GM13976 (cell line): ENCODE measurements at regions not wholly inside any gene's neighbourhood (a gene's known extent, or its start where the extent isn't known, plus 50 kb on each side); places are given as distances from the start of the nearest gene placed in this dataset.

ENCODE experiments used
- DNase-seq: peaks from one replicate; pipeline ENCODE4 v3.0.0; 2012; ENCODE audit warnings: low spot score
- in situ Hi-C: fragments of 300-500 bp; cut with MboI; formaldehyde crosslinking; loops from one replicate; pipeline ENCODE4 v1.12.0; 2022; ENCODE audit warnings: low sequenced_read_pairs, mixed read lengths, inconsistent platforms; ENCODE audit not compliant: unreplicated experiment
- TF ChIP-seq, protein P1 (sequence below): IDR thresholded peaks from 2 replicates; pipeline ENCODE4 v1.5.1; 2012; ENCODE audit warnings: borderline replicate concordance, mild to moderate bottlenecking; ENCODE audit not compliant: insufficient read depth; ENCODE audit errors: extremely low read depth, missing control alignments, control extremely low read depth

DNA sequence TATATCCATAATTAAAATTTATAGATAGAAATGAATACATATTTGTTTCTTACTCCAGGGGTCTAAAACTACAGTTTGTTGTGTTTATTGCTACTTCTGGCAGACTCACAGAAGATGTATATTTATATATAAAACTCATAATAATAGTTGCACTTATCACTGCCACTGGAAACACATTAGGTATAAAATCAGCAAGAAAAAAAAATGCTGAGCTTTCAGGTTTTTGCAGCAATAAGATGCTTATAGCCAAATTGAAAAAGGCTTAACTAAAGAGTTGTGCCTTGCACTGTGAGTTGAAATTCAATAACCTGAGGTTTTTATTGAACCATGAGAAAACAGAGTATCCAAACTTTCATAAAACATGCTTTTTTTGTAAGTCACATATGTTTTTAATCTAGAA, 623.9 kb upstream of the CRIM1 start:
- TF ChIP-seq, protein P1, sequence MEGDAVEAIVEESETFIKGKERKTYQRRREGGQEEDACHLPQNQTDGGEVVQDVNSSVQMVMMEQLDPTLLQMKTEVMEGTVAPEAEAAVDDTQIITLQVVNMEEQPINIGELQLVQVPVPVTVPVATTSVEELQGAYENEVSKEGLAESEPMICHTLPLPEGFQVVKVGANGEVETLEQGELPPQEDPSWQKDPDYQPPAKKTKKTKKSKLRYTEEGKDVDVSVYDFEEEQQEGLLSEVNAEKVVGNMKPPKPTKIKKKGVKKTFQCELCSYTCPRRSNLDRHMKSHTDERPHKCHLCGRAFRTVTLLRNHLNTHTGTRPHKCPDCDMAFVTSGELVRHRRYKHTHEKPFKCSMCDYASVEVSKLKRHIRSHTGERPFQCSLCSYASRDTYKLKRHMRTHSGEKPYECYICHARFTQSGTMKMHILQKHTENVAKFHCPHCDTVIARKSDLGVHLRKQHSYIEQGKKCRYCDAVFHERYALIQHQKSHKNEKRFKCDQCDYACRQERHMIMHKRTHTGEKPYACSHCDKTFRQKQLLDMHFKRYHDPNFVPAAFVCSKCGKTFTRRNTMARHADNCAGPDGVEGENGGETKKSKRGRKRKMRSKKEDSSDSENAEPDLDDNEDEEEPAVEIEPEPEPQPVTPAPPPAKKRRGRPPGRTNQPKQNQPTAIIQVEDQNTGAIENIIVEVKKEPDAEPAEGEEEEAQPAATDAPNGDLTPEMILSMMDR: no peak
- in situ Hi-C loops: no loop called here
- no peak for DNase-seq

DNA sequence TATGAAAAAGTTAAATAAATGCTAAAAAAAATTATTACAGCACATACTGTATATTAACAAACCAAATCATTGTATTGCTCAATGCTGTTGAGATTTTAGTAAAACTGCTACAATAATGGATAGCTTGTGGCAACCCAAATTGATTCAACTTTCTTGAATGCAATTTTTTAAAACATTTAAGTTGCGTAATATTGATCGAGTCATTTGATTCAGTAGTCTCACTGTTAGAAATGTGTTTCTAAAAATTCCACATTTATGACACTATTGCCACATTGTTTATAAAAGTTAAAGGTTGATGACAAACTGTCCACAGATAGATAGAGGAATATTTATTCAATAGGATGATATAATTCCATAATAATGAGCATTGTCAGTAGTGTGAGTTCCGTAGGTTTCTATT, 640.7 kb upstream of the CRIM1 start:
- no peak for DNase-seq
- TF ChIP-seq, protein P1: no peak
- in situ Hi-C loops: no loop called here

DNA sequence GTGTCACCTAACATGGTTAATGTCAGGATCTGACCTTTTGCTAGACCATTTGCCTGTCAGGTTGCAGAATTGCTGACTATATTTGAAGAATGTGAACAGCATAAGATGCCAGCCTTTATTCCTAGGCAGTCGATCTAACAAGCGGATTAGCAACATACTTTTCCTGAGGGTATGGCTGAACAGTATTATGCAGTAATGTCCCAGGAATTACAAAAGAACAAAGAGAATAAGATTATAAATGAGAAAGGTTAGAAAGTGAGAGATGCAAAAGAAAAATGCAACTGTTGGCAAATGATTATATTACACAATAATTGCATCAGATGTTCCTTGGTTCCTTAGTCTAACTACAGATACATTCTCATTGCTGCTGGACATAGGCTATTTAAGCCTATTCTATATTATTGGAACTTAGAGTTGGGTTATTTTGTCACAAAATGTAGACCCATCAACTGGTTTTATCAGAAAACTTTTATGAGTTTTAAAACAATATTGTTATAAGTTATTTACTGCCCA, 647.1 kb upstream of the CRIM1 start:
- no peak for DNase-seq
- in situ Hi-C loops: no loop called here
- TF ChIP-seq, protein P1: no peak

DNA sequence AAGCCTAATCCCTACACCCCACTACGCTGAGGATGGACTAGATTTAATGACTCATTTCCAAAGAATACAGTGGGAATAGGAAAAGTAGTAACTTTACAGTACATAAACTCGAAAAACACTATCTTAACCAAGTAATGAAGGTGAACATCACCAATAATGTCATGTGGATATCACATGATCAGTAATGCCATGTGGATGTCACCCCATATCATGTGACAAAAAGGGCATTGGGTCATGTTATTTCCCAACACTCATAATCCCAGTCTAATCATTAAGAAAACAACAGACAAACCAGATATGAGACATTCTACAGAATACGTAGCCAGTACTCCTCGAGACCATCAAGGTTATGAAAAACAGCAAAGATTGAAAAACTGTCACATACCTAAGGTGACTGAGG, 667.3 kb upstream of the CRIM1 start:
- in situ Hi-C loops: no loop called here
- TF ChIP-seq, protein P1: no peak
- DNase-seq: no peak

DNA sequence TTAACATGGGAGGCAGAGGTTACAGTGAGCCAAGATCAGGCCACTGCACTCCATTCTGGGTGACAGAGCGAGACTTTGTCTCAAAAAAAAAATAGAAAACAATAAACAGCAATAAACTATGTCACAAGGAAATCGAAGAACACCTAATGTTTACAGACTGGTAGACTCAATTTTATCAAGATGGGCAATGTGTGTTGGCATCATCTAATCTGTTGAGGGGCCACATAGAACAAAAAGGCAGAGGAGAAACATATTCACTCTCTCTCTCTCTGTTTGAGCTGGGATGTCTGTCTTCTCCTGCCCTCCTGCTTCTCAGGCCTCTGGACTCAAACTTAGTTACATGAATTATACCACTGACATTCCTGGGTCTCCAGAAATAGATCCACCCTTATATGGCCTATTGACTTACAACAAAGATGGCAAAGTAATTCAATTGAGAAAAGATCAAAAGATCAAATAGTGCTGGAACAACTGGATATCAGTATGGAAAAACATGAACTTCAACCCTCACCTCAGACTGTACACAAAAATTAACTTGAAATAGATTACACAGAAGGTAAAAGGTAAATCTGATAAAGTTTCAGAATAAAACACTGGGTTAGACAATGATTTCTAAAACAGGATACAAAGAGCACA, 703.8 kb upstream of the CRIM1 start:
- TF ChIP-seq, protein P1: no peak

DNA sequence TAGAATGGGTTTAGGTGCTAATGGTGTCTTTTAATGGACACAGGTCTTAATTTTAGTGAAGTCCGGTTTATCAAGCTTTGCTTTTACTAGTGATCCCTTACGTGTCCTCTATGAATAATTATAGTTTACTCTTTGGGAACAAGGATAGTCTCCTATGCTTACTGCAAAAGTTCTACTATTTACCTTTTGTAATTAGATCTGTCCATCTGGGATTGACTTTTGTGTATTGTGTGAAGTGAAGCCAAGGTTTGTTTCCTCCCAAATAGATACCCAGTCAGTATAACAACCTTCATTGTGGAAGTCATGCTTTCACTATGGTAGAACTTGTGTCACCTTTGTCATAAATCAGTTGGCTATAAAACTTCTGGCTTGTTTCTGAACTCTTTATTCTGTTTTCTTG, 740.9 kb upstream of the CRIM1 start:
- TF ChIP-seq, protein P1: no peak
- in situ Hi-C loops: no loop called here
- no peak for DNase-seq

More for the DNA sequence above, 703.8 kb upstream of the CRIM1 start:
- DNase-seq: no peak
- in situ Hi-C loops: no loop called here
